ENCODE measurements at regions not wholly inside any gene's neighbourhood (a gene's known extent, or its start where the extent isn't known, plus 50 kb on each side); places are given as distances from the start of the nearest gene placed in this dataset.
A peak's percentile ranks its signal among the peaks of the same experiment; 100 is the strongest.

DNA sequence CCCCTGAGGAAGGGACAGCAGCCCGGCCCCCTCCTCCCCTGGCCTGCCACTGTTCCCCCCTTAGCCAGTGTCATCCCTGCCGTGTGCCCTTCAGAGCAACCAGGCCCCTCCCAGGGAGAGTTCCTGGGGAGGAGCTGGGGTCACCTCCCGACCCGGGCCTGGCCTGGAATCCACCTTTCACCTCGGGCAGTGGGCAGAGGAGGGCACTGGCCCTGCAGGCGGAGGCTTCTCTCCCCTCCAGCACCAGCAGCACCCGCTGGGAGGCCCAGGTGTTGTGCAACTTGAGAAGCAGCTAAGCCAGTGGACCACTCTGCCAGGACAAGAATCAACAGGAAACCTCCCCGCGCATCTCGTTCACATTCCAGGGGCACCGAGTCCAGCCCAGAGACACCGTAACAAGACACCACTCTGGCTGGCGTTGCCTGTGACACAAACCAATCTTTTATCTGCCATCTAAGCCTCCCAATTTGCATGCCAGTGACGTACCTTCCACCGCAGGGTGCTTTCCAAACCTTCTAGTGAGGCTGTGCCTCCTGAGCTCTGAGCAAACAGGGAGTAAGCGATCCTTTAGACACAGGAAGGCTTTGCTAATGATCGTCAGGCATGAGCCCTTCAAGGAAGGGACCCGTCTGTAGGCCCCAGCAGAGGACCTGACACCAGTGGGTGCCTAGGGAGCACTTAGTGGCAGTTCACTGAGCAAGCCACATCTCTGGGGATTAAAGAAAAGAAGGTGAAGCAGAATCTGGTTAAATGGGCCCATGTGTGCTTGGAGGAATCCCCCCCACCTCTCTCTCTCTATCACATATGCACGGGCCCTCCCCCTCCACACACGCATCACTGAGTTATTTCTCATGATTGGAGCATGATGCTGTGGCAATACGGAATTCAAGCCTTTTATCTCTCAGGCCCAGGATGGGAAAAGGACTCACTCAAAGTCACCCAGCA is 98.9 kb upstream of the TLE3 start (continued):
- TF ChIP-seq ZBTB40 (IDR thresholded peaks at IDR 0.05; ENCODE audit: borderline replicate concordance): no peak
- peak; percentile 82 for TF ChIP-seq CREB1 (IDR thresholded peaks at IDR 0.05; ENCODE audit: low read depth)
- no peak for TF ChIP-seq SREBF2 (IDR thresholded peaks at IDR 0.05; ENCODE audit: low read length)
- TF ChIP-seq, protein P1, sequence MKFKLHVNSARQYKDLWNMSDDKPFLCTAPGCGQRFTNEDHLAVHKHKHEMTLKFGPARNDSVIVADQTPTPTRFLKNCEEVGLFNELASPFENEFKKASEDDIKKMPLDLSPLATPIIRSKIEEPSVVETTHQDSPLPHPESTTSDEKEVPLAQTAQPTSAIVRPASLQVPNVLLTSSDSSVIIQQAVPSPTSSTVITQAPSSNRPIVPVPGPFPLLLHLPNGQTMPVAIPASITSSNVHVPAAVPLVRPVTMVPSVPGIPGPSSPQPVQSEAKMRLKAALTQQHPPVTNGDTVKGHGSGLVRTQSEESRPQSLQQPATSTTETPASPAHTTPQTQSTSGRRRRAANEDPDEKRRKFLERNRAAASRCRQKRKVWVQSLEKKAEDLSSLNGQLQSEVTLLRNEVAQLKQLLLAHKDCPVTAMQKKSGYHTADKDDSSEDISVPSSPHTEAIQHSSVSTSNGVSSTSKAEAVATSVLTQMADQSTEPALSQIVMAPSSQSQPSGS (IDR thresholded peaks at IDR 0.05; ENCODE audit: low read length): peak; percentile 67
- TF ChIP-seq CBX5 (IDR thresholded peaks at IDR 0.05; ENCODE audit: low read depth): peak; percentile 81
- TF ChIP-seq ETV6 (conservative IDR thresholded peaks at IDR 0.05 in 1 of 2, IDR thresholded peaks at IDR 0.05 in 1 of 2; ENCODE audit: borderline replicate concordance in 1 of 2, low read depth in 1 of 2): peak in 1 of 2 experiments; percentile 10; a peak in 1 of 4 replicates
- no peak for TF ChIP-seq STAT1 (conservative IDR thresholded peaks at IDR 0.05)
- no peak for TF ChIP-seq SRF (IDR thresholded peaks at IDR 0.05; ENCODE audit: low read depth in 2 of 2, low read length in 2 of 2)
- TF ChIP-seq TAF1 (IDR thresholded peaks at IDR 0.05; ENCODE audit: borderline replicate concordance, low read depth, low read length): no peak
- no peak for TF ChIP-seq HCFC1 (IDR thresholded peaks at IDR 0.05; ENCODE audit: low read length)
- TF ChIP-seq, protein P2, sequence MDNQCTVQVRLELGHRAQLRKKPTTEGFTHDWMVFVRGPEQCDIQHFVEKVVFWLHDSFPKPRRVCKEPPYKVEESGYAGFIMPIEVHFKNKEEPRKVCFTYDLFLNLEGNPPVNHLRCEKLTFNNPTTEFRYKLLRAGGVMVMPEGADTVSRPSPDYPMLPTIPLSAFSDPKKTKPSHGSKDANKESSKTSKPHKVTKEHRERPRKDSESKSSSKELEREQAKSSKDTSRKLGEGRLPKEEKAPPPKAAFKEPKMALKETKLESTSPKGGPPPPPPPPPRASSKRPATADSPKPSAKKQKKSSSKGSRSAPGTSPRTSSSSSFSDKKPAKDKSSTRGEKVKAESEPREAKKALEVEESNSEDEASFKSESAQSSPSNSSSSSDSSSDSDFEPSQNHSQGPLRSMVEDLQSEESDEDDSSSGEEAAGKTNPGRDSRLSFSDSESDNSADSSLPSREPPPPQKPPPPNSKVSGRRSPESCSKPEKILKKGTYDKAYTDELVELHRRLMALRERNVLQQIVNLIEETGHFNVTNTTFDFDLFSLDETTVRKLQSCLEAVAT (IDR thresholded peaks at IDR 0.05): 0 out of 2 replicates have a peak, but pooled peaks have one; percentile 37
- TF ChIP-seq IKZF2 (IDR thresholded peaks at IDR 0.05): peak; percentile 85 to 86
- peak; percentile 63 to 78; a peak in 3 of 4 replicates for TF ChIP-seq EP300 (IDR thresholded peaks at IDR 0.05; ENCODE audit: borderline replicate concordance in 1 of 2, control insufficient read depth in 1 of 2, low read depth in 2 of 2, low read length in 2 of 2)
